ENCODE measurements at regions not wholly inside any gene's neighbourhood (a gene's known extent, or its start where the extent isn't known, plus 50 kb on each side); places are given as distances from the start of the nearest gene placed in this dataset.

DNA sequence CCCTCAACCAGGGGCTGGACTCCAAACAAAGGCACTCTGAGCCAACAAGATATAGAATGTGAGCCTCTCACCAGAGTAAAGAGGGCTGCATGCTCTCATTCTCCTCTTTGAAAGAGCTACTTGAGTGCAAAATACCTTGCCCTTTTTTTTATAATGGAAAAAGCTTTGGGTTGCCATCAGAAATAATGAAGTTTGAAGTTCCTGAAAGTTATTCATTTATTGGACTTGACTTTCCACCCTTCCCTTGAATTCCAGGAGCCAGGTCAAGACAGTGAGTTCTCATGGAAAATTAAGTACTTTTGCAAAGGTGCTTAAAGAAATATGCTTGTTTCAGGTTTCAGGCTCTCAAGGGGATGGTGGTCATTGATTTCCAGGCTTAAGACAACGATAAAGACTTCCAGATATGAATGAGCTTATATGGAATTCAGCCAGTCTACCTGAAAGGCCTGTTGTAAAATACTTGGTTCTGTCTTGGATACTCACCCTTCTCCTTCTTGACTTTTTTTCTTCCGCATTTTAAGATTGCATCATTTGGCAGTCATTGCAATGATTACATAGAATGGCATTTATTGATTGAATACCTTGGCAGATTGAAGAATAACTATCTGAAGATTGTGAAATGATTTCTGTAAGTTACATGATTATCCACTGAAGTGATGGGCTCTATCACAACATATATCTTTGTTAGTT lies 696.4 kb downstream of the INHBA start:
- ATAC-seq (no peak), FAIRE-seq (no peak), DNase-seq (ENCODE audit: low read depth in 1 of 2, low spot score in 1 of 2) (peak in 1 of 2 experiments; percentile 8)
- ChIA-PET POLR2A (no interaction called here), CTCF (interaction anchor here (0.6 to 1.1 kb wide), 2 partner anchors 37 to 100 kb away, joined by 3 read pairs; no protein-coding TSS in a partner anchor)
- Histone ChIP-seq H3K4me3 (no peak overlapping the region), H3K27ac (peak overlapping the region in 1 of 2 experiments; percentile 42; a peak in 2 of 6 replicates), H3K4me2 (peak overlapping the region; percentile 5; the same call in 1 of the 3 replicates), H3K4me1 (peaks cover 30% of the 10 kb centered on the region), H3K9me3 (no peaks in the 10 kb centered on the region; the same call in 2 of the 3 replicates)
- peak; percentile 35; the same call in 1 of the 2 replicates for TF ChIP-seq JUNB (IDR thresholded peaks at IDR 0.05)
- peak; percentile 39 to 45; a peak in 2 of 4 replicates for TF ChIP-seq CEBPB (IDR thresholded peaks at IDR 0.05)
- no peak for TF ChIP-seq FOXS1 (CRISPR knock-in tag; IDR thresholded peaks at IDR 0.05)
- no peak for TF ChIP-seq MAZ (IDR thresholded peaks at IDR 0.05; ENCODE audit: borderline replicate concordance, low read depth, low read length)
- WGBS (ENCODE audit: missing lambda C conversion rate), result 6% methylated on average over 2 of the region's 2 CpGs

GRCh38 chr7:41005374-41005901 lies 697.5 kb downstream of the INHBA start:
- Histone ChIP-seq H3K4me3 (no peak overlapping the region), H3K9me3 (no peaks in the 10 kb centered on the region; the same call in 2 of the 3 replicates), H3K4me1 (peaks cover 30% of the 10 kb centered on the region), H3K27ac (peak overlapping the region; percentile 33 to 34; a peak in 1 of 6 replicates), H3K4me2 (peak overlapping the region; percentile 39; the same call in 2 of the 3 replicates)
- DNase-seq (ENCODE audit: low read depth in 1 of 2, low spot score in 1 of 2), result peak in 1 of 2 experiments; percentile 35
- TF ChIP-seq TP53 (CRISPR knock-in tag; IDR thresholded peaks at IDR 0.05) (no peak), POLR2A (IDR thresholded peaks at IDR 0.05; ENCODE audit: low read length) (no peak), ZFP36 (IDR thresholded peaks at IDR 0.05; ENCODE audit: borderline replicate concordance, partially characterized antibody) (no peak)
- no peak for ATAC-seq
- POLR2A ChIA-PET, result no interaction called here
- CTCF ChIA-PET, result interaction anchor here (0.6 kb wide), 1 partner anchor 690 kb away, joined by 3 read pairs; no protein-coding TSS in a partner anchor
- FAIRE-seq, result no peak
- 4% methylated on average over 2 of the region's 2 CpGs for whole genome bisulfite sequencing (ENCODE audit: missing lambda C conversion rate)

DNA sequence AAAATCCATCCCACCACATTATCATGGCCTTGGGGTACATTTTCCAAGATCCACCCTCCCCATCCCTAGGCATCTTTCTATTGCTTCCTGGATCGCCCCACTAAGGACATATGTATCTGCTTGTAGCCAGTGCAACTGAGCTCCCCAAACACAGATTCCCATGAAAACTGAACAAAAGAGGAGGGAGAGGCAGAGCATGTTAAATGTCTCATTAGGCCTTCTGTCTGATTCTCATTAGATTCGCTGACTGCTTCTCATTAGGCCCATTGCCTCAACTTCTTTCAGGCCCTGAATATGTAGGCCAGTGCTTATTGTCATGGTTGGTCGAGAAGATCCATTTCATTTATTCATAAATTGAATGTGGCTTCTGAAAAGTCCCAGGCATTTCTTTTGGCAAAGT lies 698.9 kb downstream of the INHBA start:
- DNase-seq (ENCODE audit: low read depth in 1 of 2, low spot score in 1 of 2), result no peak
- POLR2A ChIA-PET, result no interaction called here
- H3K4me3 ChIP-seq, result no peak overlapping the region
- H3K4me1 ChIP-seq, result peaks cover 30% of the 10 kb centered on the region
- 0 out of 6 replicates have a peak overlapping the region, but pooled peaks of 1 of the 2 experiments have one; percentile 22 for H3K27ac ChIP-seq
- no peaks in the 10 kb centered on the region; the same call in 2 of the 3 replicates for H3K9me3 ChIP-seq
- ATAC-seq, result no peak
- 12% methylated on average over 3 of the region's 3 CpGs for WGBS (ENCODE audit: missing lambda C conversion rate)
- no peak for FAIRE-seq
- CTCF ChIA-PET, result interaction anchor here (0.7 to 1.8 kb wide), 4 partner anchors 11 to 268 kb away, joined by 3 to 7 read pairs (median 4); no protein-coding TSS in a partner anchor
- no peak overlapping the region for H3K4me2 ChIP-seq
- TF ChIP-seq ZFP36 (IDR thresholded peaks at IDR 0.05; ENCODE audit: borderline replicate concordance, partially characterized antibody), result no peak
- no peak for TF ChIP-seq EHF (CRISPR knock-in tag; IDR thresholded peaks at IDR 0.05)
- no peak for TF ChIP-seq MYC (IDR thresholded peaks at IDR 0.05; ENCODE audit: borderline replicate concordance, low read length)
- TF ChIP-seq FOSB (CRISPR knock-in tag; IDR thresholded peaks at IDR 0.05), result no peak
- TF ChIP-seq, protein P1, sequence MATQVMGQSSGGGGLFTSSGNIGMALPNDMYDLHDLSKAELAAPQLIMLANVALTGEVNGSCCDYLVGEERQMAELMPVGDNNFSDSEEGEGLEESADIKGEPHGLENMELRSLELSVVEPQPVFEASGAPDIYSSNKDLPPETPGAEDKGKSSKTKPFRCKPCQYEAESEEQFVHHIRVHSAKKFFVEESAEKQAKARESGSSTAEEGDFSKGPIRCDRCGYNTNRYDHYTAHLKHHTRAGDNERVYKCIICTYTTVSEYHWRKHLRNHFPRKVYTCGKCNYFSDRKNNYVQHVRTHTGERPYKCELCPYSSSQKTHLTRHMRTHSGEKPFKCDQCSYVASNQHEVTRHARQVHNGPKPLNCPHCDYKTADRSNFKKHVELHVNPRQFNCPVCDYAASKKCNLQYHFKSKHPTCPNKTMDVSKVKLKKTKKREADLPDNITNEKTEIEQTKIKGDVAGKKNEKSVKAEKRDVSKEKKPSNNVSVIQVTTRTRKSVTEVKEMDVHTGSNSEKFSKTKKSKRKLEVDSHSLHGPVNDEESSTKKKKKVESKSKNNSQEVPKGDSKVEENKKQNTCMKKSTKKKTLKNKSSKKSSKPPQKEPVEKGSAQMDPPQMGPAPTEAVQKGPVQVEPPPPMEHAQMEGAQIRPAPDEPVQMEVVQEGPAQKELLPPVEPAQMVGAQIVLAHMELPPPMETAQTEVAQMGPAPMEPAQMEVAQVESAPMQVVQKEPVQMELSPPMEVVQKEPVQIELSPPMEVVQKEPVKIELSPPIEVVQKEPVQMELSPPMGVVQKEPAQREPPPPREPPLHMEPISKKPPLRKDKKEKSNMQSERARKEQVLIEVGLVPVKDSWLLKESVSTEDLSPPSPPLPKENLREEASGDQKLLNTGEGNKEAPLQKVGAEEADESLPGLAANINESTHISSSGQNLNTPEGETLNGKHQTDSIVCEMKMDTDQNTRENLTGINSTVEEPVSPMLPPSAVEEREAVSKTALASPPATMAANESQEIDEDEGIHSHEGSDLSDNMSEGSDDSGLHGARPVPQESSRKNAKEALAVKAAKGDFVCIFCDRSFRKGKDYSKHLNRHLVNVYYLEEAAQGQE (IDR thresholded peaks at IDR 0.05), result no peak
- TF ChIP-seq E2F6 (IDR thresholded peaks at IDR 0.05; ENCODE audit: borderline replicate concordance, low read depth), result no peak
- no peak for TF ChIP-seq PBX3 (IDR thresholded peaks at IDR 0.05)
- no peak for TF ChIP-seq CHD4 (IDR thresholded peaks at IDR 0.05; ENCODE audit: borderline replicate concordance)
- no peak for TF ChIP-seq FOXS1 (CRISPR knock-in tag; IDR thresholded peaks at IDR 0.05)
- TF ChIP-seq KDM1A (IDR thresholded peaks at IDR 0.05; ENCODE audit: low read depth), result no peak
- TF ChIP-seq MAFK (IDR thresholded peaks at IDR 0.05; ENCODE audit: partially characterized antibody), result no peak
- TF ChIP-seq HOXB13 (CRISPR knock-in tag; IDR thresholded peaks at IDR 0.05; ENCODE audit: low read depth), result no peak

Measured in A549 (cell line).